ENCODE measurements at regions not wholly inside any gene's neighbourhood (a gene's known extent, or its start where the extent isn't known, plus 50 kb on each side); places are given as distances from the start of the nearest gene placed in this dataset.

DNA sequence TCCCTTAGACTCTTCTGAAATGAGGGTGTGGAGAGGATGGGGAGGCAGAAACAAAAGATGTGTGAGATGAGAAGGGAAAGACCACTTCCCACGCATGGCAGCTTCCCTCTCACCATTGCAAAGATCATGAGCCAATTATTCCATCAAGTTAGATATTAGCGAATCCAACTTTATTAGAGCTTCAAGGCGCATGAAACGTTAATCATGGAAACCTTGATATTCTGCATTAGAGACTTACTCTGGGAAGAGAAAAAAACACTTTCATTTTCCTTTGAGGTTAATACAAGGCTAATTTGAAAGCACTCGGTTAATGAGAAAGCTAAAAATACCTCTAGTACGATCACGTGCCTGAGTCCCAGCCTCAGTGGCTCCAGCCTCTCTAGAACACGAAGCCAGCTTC lies 220.6 kb upstream of the RPL38 start:
- H3K4me3 ChIP-seq, result no peak overlapping the region
- H3K4me1 ChIP-seq, result no peaks in the 10 kb centered on the region
- H3K27ac ChIP-seq, result no peak overlapping the region
- intact Hi-C loops (cut with DNase I), result no loop called here
- TF ChIP-seq, protein P1, sequence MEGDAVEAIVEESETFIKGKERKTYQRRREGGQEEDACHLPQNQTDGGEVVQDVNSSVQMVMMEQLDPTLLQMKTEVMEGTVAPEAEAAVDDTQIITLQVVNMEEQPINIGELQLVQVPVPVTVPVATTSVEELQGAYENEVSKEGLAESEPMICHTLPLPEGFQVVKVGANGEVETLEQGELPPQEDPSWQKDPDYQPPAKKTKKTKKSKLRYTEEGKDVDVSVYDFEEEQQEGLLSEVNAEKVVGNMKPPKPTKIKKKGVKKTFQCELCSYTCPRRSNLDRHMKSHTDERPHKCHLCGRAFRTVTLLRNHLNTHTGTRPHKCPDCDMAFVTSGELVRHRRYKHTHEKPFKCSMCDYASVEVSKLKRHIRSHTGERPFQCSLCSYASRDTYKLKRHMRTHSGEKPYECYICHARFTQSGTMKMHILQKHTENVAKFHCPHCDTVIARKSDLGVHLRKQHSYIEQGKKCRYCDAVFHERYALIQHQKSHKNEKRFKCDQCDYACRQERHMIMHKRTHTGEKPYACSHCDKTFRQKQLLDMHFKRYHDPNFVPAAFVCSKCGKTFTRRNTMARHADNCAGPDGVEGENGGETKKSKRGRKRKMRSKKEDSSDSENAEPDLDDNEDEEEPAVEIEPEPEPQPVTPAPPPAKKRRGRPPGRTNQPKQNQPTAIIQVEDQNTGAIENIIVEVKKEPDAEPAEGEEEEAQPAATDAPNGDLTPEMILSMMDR (IDR thresholded peaks at IDR 0.05), result no peak
- DNase-seq (no peak), ATAC-seq (no peak)
- H3K27me3 ChIP-seq (ENCODE audit: low read depth), result peaks cover 19% of the 10 kb centered on the region
- H3K9me3 ChIP-seq, result no peaks in the 10 kb centered on the region
- no peaks in the 10 kb centered on the region for H3K36me3 ChIP-seq

DNA sequence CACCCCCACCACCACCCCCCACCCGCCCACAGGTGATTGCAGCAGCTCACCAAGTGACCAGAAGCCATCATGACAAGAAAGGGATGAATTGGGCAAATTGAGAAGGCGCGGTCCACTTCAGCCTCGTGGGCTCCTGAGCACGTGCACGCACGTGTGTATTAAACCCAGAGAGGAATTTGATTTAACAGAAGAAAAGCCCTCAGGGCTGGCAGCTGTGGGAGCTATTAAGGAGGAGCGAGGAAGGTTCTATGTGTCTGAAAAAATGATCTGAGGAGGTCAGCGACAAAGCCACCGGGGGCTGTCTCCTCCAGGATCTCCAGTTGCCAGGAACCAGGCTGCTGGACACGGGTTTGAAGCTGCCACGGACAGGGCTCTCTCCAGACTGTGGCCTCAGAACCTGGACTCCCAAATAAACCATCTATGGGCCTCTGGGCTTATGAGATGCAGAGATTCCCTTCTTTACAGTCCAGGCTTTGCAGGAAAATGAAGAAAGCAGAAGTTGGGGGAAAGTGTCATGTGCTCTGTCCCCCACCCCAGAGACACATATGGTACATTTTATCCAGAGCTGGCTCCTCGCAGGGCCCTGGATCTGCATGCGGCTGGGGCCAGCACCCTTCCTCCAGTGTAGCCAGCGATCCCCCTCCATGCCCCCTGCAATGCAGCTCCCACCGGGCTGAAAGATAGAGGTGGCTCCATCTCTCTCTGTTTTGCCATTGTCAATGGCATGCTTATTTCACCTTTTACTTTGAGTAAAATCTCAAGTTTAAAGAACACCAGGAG lies 219.7 kb upstream of the RPL38 start:
- Histone ChIP-seq H3K4me3 (no peak overlapping the region), H3K9me3 (no peaks in the 10 kb centered on the region), H3K27ac (no peak overlapping the region), H3K4me1 (no peaks in the 10 kb centered on the region), H3K27me3 (ENCODE audit: low read depth) (peaks cover 12% of the 10 kb centered on the region), H3K36me3 (no peaks in the 10 kb centered on the region)
- ATAC-seq (no peak), DNase-seq (peak; percentile 22)
- TF ChIP-seq, protein P1 (IDR thresholded peaks at IDR 0.05), result no peak
- intact Hi-C loops (cut with DNase I), result no loop called here

DNA sequence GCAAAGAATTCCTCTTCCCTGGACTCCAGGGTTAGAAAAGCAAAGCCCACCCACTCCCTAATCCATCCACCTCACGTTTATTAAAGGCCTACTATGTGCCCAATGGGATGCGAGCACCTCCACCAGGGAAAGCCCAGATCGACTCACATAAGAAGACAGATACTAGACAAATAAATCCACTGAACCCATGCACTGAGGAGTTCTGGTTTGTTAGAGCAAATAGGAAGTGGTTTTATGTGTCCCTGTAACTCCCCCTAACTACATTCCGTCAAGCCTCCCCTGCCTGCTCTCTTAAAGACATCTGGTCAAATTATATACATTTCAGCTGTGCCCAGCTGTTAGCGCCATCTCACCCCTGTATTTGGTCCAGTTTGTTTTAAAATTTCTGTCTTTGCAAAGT lies 218.5 kb upstream of the RPL38 start:
- intact Hi-C loops (cut with DNase I), result no loop called here
- no peak overlapping the region for H3K4me3 ChIP-seq
- TF ChIP-seq, protein P1 (IDR thresholded peaks at IDR 0.05), result no peak
- H3K27ac ChIP-seq, result no peak overlapping the region
- peaks cover 5% of the 10 kb centered on the region for H3K27me3 ChIP-seq (ENCODE audit: low read depth)
- H3K4me1 ChIP-seq, result no peaks in the 10 kb centered on the region
- H3K36me3 ChIP-seq, result no peaks in the 10 kb centered on the region
- no peak for ATAC-seq
- DNase-seq, result no peak
- no peaks in the 10 kb centered on the region for H3K9me3 ChIP-seq

DNA sequence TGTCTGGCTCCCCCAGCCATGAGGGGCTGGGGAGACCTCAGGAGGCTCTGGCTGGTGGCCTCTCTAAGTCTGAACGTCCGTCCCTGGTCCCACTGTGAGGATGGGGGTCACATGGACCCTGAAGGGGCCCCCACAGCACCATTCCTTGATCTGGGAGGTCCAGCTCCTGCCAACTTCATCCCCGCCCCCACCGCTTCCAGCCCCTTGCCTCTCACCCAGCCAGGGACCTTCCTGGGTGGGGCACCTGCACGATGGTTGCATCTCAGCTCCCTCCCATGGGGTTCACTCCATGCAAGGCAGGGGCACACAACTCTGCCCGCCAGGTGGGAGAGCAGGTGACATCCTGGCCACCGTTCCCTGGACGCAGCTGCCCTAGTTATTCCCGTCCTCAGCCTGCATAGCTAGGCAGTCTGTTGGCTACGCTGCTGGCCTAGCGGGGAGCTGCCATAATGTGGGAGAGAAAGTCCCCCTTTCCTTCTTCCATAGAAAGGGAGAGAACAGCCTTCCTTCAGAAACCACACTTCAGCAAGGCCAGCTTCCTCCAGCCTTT lies 217.9 kb upstream of the RPL38 start:
- Histone ChIP-seq H3K27me3 (ENCODE audit: low read depth) (peaks cover 5% of the 10 kb centered on the region), H3K27ac (no peak overlapping the region), H3K9me3 (no peaks in the 10 kb centered on the region), H3K4me3 (no peak overlapping the region), H3K36me3 (no peaks in the 10 kb centered on the region), H3K4me1 (no peaks in the 10 kb centered on the region)
- intact Hi-C loops (cut with DNase I), result no loop called here
- no peak for ATAC-seq
- TF ChIP-seq, protein P1 (IDR thresholded peaks at IDR 0.05), result no peak
- peak; percentile 37 for DNase-seq

DNA sequence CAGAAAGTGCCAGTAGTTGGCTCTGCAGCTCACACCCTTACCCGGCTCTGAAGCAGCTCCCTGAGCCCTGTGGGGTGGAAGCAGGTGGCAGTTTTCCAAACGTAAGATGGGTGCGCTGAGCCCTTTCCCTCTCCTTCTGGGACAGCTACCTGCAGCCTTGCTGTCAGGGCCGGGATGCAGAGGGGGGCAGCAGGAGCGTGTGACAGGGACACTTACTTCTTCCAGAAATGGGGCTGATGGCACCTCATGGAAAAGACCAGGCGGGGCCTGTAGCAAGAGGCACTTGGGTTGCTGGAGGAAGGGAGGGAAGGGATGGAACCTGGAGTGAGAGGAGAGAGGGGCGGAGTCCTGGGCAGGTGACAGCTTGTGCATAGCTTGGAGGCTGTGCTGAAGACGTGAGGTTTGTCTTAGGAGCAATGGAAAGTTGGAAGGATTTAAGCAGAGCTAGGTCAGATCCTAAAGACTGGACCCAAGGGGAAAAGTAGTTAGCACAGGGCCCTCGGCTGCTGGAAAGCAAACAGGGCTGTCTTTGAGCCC lies 216.8 kb upstream of the RPL38 start:
- intact Hi-C loops (cut with DNase I), result no loop called here
- TF ChIP-seq, protein P1 (IDR thresholded peaks at IDR 0.05), result no peak
- ATAC-seq (no peak), DNase-seq (peak; percentile 19)
- peaks cover 10% of the 10 kb centered on the region for H3K27me3 ChIP-seq (ENCODE audit: low read depth)
- H3K4me3 ChIP-seq, result no peak overlapping the region
- H3K27ac ChIP-seq, result no peak overlapping the region
- no peaks in the 10 kb centered on the region for H3K36me3 ChIP-seq
- no peaks in the 10 kb centered on the region for H3K4me1 ChIP-seq
- H3K9me3 ChIP-seq, result no peaks in the 10 kb centered on the region
